Stimulated activated CD4-positive, alpha-beta T cell treated with anti-CD3 and anti-CD28 coated beads, Interleukin-4, amount 100 ng/mL, for 24 hours (primary cell): ENCODE measurements at regions not wholly inside any gene's neighbourhood (a gene's known extent, or its start where the extent isn't known, plus 50 kb on each side); places are given as distances from the start of the nearest gene placed in this dataset.

ENCODE experiments used
- DNase-seq: peaks from one replicate; pipeline ENCODE4 v3.0.0-alpha.2; 2020

DNA sequence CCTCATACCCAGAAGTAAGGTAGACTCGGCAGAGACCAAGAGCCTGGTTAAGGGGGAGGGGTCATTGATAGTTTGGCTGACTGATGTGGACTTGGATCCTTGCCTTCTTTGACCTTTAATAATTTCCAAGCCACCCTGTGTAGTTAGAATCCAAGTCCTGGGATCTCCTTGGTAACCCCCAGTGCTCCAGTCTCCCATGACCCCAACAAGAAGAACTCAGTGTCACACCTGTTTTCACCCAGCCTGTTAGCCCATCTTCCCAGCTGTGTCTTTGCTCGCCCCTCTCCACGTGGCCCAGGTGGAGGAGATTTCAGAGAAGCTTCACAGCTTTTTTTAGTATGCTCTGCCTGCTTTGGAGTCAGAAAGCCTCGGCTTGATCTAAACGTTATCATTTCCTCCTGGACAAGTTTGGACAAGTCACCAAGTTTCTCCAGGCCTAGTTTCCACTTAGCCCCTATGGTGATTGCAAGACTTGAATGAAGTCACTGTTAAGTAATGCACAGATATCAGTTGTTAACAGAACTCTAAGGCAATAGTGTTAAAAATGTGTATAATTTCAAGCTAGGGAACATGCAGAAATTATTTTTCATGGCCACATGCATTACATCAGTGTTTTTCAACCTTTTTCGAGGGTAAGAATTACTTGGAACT, 170.0 kb downstream of the TMEM38B start:
- no peak for DNase-seq

DNA sequence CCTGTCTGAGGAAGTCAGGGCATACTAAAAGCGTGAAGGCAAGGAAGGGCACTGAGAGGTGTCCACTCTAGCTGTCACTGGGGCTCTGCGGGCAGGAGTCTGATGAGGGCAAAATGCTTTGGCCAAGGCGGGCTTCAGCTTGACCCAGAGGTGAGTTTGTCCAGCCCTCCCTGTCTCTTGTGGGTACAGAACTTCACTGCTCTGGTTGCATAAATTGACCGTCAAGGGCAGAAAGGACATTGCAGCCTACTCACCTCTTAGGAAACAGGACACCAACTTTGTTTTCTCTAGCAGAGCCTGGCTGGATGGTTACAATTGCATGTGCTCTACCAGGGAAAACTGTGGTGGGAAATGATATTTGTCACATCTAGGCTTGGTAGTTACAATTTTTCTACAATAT, 170.9 kb downstream of the TMEM38B start:
- DNase-seq = no peak

DNA sequence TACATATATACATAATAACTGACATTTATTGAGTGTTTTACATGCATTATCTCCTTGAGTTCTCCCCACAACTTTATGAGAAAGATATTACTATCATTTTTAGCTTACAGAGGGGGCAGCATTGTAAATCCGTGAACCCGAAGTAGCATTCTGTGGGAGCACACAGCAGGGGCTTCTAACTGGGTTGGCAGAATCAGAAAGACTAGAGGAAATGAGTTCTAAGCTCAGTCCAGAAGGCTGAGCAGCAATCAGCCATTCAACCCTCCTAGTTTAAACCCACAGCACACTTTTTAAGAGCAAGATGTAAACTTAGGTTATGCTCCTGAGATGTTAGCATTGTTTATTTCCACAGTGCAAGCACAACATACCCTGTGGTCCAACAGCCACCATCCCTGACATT, 177.2 kb downstream of the TMEM38B start:
- no peak for DNase-seq

DNA sequence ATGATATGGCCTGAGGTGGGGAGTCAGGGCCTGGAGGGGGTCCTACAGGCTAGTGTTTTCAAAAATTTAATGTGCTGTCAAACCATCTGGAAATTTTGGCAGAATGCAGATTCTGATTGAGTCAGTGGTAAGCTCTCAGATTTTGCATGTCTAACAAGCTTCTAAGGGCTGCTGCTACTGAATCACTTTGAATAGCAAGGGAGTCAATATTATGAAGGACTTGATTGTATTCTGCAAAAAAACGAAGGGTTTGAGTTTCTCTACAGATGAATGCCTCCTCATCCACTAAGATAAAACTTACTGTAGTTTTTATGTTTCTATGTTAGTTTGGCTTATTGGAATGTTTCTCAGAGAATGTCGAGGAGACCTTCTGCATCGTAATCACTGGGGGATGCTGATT, 179.5 kb downstream of the TMEM38B start:
- DNase-seq = no peak

DNA sequence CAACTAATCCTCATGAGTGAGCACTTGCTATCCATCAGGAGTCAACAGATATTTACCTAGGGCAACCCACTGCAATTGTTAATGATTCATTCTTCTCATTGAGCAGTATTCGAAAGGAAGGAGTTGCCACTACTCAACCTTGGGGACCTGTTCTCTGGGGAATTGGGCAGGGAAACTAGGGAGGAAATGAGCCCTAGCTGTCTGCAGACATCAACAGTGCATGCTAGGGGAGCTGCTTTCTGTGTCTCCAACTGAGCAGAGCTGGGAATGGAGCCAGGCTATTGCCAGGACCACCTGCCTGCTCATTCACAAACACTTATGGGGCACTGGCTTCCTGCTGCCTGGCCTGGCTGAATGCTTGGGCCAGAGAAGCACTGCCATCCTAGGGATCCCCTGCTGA, 183.4 kb downstream of the TMEM38B start:
- DNase-seq = no peak

DNA sequence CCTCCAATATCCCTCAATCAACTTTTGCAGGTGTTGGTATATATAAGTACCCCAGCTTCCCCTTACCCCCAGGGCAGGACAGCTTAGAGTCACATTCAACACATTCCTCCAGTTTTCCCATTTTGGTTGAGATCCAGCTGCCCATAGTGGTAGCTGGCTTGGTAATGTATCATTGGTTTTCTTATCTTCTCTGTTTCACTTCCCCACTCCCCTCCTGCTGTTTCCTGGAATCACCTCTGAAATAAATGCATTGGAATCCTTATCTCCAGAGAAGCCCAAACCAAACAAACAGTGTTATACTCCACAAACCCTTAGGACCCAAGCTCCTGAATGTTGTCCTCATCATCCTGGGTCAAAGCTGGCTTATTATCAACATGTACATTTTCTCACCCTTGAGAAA, 184.8 kb downstream of the TMEM38B start:
- DNase-seq = no peak

DNA sequence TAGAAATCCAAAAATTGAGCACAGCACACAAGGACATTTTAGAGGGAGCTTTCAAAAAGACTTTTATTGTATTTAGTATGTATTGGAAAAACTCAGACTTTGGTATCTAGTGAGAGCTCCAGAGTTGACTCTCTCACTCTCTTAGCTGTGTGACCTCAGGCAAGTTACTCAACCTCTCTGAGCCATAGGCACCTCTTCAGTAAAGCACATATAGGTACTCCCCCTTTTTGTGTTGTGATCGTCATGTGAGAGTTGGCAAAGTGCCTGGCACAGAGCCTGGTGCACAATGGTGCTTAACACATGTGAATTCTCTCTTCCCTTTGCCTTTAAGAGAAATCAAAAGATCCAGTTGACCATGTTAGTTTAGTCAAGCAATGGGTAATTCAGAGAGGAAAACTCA, 186.2 kb downstream of the TMEM38B start:
- no peak for DNase-seq

DNA sequence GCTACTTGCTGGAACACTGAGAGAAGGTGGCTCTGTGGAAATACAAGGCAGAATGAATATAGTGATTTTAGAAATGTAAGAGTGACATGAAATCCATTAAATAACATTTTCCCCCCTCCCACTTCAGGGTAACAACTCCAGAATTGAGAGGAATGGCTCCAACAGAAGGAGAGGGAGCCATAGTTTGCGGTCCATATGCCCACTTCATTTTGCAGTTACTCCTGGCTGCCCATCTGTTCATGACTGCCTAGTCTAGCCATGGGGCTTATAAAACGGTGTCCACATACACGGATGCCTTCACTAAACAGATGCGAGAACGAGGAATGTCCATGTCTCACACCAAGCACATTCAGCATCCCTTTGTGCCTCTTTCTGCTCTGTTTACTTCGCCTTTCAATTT, 186.7 kb downstream of the TMEM38B start:
- DNase-seq = no peak

DNA sequence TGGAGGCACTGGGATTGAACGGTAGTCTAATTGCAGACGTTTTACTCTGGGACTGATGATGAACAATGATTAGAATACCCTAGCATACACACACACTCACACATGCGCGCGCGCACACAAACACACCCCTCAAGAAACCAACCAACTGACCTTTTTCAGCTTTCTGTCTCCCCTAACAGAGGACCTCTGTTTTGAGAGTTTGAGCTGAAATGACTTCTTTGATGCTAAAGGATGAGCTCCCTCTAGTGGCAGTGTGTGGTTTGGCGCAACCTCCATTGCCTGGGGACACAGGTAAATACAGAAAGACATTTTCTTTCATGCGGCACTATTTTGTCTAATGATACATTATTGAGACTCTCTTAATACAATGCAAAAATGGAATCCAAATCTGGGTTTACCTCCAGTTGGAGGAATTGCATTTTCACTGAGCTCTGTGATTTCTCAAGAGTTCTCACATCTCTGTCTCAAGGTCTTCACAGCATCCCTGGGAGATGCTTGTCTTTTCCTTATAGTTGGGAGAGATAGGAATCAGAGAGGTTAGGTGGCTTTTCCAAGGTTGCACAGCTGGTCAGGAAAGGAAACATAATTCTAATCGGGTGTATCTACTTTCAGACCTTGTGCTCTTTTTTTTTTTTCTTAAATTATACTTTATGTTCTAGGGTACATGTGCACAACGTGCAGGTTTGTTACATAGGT, 187.5 kb downstream of the TMEM38B start:
- DNase-seq = peak; percentile 68

DNA sequence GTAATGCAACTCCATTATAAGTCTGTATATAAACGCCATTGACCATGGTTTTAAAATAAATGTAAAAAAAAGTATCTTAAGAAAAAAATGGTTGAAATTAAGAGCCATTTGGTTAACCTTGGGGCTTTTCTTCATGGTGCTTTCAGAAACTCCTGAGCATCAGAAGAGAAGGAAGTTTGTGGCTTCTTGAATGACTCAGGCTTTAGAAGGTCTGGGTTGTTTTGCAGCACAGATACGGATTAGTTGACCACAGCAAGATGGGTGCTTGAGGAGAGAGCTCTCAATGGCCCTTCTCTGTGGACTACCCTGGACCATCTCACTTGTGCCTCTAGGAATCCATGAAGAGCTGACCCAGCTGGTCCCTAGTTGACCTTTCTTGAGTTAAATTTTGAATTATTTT, 189.5 kb downstream of the TMEM38B start:
- DNase-seq = no peak

DNA sequence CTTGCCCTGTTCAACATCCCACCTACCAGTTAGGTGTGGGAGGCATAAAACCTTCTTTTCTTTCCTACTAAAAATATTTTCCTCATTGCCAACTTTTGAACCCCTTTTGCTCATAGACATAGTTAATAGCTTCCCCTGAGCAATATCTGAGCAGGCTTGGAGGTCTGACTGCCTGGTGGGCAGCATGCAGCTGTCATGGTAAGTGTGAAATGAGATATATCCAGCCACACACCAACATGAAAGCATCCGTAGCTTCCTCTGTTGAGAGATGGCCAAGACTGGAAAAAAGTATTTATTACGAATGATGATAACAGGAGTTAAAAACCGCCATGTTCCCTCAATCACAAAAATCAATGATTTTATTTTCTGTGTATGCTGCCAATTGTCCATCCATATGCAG, 190.1 kb downstream of the TMEM38B start:
- DNase-seq = no peak

DNA sequence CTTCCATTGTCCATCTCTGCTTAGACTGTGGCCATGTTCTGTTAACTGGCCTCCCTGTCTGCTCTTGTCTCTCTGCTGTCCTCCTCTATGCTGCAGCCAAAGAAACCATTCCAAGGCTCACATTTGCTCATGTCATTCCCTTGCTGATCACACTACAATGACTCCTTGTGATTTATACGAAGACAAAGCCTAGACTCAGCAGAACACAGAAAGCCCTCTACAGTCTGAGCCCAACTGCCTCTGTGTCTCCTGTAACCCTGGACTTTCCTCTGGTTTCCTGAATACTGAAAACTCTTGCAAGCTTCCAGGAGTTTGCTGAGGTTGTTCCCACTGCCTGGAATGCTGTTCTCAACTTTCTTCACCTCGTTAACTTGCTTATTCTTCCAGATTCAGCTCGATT, 191.8 kb downstream of the TMEM38B start:
- DNase-seq = no peak

DNA sequence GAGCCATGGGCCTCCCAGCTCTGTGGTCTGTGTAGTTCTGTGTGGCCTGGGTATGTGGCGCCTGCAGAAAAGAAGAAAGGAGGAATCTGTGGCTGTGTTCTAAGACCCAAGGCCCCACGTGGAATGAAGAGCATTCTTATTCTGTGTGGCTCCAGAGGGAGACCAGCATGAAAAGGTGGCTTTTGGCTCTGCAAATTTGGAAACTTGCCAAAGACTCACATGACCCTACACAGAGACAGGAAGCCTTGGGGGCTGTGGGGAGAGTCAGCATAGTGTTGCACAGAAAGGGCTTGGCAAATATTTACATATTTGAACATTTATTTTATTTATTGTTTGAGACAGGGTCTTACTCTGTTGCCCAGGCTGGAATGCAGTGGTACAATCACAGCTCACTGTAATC, 193.3 kb downstream of the TMEM38B start:
- DNase-seq = no peak

DNA sequence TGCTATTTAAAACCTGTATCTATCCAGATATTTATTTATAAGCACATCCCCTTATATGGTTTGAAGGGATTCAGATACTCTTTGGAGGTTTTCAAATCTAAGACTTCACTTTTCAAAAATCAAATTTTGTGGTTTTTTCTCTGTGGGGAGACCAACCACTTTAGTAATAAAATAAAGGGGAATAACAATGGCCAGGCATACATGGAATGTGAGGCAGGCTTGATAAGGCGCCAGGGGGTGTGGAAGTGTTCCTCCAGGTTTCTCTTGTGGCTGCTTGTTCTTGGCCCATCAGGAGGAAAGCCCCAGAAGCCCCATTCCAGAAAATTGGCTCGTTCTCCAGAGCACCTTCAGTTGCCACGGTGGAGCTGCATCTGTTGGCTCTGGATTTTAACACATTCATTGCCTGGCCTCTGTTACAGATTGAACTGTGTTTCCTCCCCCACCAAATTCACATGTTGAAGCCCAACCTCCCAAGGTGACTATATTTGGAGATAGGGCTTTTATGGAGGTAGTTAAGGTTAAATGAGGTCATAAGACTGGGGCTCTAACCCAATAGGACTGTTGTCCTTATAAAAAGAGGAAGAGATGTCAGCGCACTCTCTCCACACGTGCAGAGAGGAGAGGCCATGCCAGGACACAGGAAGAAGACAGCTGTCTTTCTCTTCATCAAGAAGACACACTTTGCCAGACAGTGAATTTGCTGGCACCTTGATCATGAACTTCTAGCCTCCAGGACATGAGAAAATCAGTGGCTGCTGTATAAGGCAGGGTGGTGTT, 195.9 kb downstream of the TMEM38B start:
- DNase-seq = no peak

DNA sequence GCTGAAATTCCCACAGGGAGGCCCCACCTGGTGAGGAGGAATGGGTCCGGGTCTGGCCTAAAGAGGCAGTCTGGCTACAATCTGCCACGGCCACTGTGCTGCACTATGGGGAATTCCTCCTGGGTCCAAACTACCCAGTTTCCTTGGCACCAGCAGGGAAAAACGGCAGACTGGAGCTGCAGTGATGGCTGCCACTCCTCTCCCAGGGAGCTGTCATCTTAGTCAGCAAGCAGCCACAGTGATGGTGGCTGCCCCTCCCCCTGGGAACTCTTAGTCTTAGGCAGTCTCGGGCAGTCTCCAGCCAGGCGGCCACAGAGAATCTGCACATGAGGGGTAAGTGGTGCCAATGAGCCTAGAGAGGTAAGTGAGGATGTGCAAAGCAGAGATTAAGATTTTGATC, 205.8 kb downstream of the TMEM38B start:
- no peak for DNase-seq

DNA sequence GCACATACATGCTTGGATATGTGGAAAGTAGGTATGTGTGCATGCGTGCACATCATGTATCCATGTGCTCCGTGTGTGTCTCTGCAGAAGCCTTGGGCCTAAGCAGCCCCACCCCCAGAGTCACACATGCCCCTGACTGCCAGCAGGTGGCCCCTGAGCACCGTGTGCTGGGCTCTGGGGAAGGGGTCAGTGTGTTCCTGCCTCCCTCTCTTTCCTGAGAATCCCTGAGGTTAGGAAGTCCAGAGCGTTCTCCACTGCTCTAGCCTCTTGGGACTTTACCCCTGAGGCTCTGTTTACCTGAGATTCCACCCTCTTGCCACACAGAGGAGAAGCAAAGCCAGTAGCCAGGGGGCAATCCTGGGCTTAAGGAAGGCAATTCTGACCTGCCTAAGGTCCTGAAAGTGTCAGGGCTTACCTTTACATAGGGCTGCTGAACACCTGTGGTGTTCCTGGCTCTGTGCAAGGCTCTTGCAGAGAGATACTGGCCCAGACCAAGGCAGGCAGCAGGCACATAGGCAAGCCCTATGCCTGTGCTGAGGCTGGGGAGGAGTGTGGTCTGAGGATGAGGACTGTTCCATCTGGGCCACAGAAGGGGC, 207.3 kb downstream of the TMEM38B start:
- no peak for DNase-seq

DNA sequence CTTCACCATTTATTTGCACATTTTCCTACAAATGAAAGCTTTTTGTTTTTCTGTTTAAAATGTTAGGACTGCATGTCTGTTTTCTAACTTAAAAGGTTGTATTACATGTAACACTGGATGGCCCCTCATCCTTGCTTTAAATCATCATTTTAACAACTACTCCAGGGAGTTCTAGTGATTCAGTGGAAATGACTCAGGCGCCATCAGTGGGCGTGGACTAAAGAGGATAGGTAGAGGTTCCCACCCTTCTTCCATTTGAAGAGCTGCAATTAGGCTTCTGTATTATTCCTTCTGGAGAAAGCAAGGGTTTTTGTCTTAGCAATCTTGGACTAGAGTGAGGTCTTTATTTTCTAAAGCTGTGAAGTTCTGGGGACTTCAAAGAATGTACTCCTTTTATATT, 213.7 kb downstream of the TMEM38B start:
- DNase-seq = no peak

DNA sequence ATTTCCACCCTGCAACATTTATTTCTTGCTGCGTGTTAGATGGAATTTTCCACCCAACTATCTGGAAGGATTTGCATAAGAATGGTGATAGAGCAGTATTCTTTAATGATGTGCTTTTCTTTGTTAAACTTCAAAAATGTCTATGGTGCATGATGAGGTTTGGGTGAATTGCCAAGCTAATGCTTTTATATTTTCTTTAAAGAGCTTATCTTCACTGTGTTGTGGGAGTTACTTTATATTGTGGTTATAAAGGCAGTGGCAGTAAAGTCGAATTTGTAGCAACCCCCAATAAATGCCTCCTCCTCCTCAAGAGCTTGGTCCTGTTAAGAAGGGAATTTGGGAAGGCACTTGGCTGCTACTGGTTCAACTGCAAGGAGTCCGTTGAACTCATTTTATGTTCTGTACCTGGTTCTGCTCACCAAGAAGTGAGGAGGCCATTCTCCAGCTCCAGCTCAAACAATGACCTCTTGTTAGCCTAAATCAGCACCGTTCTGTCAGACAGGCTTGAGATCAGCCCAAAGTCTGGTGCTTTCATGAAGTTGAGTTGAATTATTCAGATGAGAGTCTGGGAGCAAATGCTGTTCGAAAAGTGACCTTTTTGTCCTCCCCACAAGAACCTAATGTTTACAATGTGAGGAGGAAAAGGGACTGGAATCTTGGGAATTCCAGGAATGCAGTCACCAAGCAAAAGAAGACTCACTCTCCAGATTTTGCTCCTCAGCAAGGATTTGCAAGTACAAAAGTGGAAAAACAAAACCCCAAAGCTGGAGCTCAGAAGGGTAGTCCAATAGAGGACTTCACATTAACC, 217.0 kb downstream of the TMEM38B start:
- no peak for DNase-seq

DNA sequence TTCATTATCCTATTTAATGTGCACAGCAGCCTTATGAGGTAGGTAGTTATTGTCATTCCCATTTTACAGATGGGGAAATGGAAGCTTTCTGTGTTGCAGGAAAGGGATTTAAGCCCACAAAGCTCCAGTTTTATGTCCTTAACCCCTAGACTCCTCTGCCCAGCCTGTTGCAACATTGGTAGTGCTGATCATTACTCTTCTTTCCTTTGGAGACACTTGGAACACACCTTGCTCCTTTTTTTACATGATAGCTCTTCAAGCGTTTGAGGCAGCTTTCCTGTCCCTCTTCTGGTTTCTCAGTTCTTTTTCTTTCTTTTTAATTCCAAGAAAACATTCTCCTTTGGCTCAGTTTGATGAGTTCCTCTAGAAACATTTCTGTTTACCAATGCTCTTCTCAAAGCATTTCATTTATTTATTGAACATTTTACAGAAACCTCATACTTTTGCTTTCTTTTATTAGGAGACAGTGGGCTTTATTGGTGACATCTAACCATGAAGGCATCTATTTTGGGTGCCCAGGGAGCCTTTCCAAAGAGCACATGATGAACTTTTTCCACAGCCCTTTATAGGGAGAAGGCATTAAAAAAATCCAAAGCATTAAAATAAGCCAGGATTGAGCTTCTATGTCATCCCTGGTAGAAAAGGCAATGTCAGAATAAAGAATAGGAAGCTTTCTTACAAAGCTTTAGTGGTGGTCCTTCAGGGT, 218.0 kb downstream of the TMEM38B start:
- DNase-seq = no peak

DNA sequence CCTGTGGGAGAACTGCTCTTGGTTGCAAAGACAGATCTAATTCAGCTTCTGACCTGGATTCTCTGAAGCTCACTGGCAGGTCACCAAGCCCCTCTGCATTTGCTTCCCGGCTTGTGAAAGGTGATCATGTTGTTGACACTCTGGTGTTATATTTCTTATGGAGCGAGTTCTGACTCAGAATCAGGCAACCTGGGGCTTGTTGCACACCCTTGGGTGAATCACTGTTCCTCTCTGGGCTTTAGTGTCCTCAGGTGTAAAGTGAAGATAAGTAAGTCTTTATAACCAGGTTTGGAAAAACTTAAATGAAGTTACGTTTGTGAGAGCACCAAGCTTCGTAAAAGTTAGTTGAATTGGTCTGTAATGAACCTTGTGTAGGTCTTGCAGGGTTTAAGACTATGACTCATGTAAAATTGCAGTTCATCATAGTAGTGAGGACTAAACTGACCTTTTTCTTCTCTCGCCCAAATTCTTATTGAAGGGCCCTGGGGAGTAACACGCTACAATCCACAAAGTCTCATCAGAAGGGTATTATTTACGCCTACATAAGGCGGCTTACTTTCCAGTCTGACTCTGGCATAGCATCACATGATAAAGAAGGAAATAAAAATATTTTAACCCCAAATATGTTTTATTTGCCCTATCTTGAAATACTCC, 218.6 kb downstream of the TMEM38B start:
- DNase-seq = no peak

DNA sequence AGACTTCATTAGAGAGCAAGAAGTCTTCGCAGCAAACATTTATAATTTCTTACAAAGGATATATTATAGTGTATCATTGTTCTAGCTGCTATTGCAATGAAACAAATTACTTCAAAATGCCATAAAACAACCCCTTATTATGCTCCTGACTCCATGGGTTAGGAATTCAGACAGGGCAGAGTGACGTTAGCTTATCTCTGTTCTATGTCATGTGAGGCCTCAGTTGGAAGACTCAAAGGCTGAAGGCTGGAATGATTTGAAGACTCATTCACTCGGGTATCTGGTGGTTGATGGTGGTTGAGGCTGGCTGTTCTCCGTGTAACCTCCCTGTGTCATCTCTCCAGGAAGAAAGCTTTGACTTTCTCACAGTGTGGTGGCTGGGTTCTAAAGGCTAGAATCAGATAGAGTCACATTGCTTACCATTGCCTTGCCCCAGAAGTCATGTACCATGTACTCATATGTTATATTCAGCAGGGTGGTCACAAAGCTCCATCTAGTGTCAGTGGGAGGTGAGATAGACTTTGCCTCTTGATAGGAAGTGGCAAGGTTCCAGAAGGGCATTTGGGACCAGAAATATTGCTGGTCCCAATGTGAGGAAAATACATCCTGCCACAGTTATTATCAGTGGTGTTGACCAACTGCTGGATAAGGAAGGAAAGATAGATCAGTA, 226.9 kb downstream of the TMEM38B start:
- DNase-seq = no peak
